Naive thymus-derived CD8-positive, alpha-beta T cell (primary cell): ENCODE measurements at regions not wholly inside any gene's neighbourhood (a gene's known extent, or its start where the extent isn't known, plus 50 kb on each side); places are given as distances from the start of the nearest gene placed in this dataset.

Source experiments
- ATAC-seq, 2 donors: fragments of 150-1000 bp; cut with Tn5 transposase in 1 of 2; sonication (Bioruptor Pico), chemical (Tn5 transposase) in 1 of 2; 1 replicate in 1 of 2; 2 replicates in 1 of 2; pipeline ENCODE4 v1.10.0; 2021; ENCODE audit warnings: mild to moderate bottlenecking in 2 of 2, moderate library complexity in 2 of 2
- POLR2A ChIA-PET: fragments of 350-600 bp; sonication (Branson Sonifier 250); formaldehyde crosslinking; loops from one replicate; lab custom pipeline; 2021; ENCODE audit warnings: antibody characterized with exemption; lab: Charles Lee
- DNase-seq, 10 donors: peaks; one replicate each; pipeline versions ENCODE4 v3.0.0 to v3.0.0-alpha.2; 2020 to 2022
- H3K27ac Mint-ChIP-seq, 10 donors: one replicate each; pipeline ENCODE4 v1.8.0; 2020 to 2022; ENCODE audit warnings: mild to moderate bottlenecking in 10 of 10, mixed read lengths in 10 of 10, moderate library complexity in 4 of 10, inconsistent platforms in 1 of 10
- H3K27me3 Mint-ChIP-seq, 5 donors: one replicate each; pipeline ENCODE4 v1.8.0; 2021 to 2022; ENCODE audit warnings: mixed read lengths in 5 of 5
- H3K36me3 Mint-ChIP-seq, 3 donors: one replicate each; pipeline ENCODE4 v1.8.0; 2020 to 2022; ENCODE audit warnings: mixed read lengths in 3 of 3, mild to moderate bottlenecking in 2 of 3, inconsistent platforms in 1 of 3
- H3K4me1 Mint-ChIP-seq, 4 donors: one replicate each; pipeline ENCODE4 v1.8.0; 2021 to 2022; ENCODE audit warnings: mixed read lengths in 4 of 4
- H3K4me3 Mint-ChIP-seq, 10 donors: one replicate each; pipeline ENCODE4 v1.8.0; 2020 to 2022; ENCODE audit warnings: mild to moderate bottlenecking in 10 of 10, mixed read lengths in 10 of 10, moderate library complexity in 6 of 10, inconsistent platforms in 1 of 10
- H3K9me3 Mint-ChIP-seq, 9 donors: one replicate each; pipeline ENCODE4 v1.8.0; 2020 to 2022; ENCODE audit warnings: mixed read lengths in 9 of 9, mild to moderate bottlenecking in 3 of 9, inconsistent platforms in 1 of 9, moderate library complexity in 1 of 9

DNA sequence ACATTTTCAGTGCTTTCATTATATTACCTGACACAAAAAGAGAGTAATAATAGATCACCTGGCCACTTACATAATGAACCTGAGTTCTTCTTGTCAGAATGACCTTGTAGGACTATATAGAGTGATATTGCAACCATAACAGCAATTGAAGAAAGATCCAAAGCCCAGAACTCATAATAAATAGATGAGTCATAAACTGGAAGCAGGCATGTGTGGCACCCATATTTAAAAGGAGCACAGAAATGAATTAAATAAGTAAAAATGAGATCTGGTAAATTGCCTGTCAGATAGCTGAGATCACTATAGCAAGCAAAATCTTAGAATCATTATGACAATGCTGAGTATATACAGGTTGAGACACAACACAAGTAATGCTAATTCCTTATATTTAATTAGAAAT is 331.8 kb downstream of the AASDHPPT start:
- Mint-ChIP-seq H3K27me3 (no peaks in the 10 kb centered on the region), H3K9me3 (peaks cover 0 to 8% (median 0%) of the 10 kb centered on the region in 9 donors), H3K27ac (no peak overlapping the region), H3K36me3 (no peaks in the 10 kb centered on the region), H3K4me1 (no peaks in the 10 kb centered on the region), H3K4me3 (no peak overlapping the region)
- ATAC-seq = no peak
- POLR2A ChIA-PET = no interaction called here
- no peak for DNase-seq

DNA sequence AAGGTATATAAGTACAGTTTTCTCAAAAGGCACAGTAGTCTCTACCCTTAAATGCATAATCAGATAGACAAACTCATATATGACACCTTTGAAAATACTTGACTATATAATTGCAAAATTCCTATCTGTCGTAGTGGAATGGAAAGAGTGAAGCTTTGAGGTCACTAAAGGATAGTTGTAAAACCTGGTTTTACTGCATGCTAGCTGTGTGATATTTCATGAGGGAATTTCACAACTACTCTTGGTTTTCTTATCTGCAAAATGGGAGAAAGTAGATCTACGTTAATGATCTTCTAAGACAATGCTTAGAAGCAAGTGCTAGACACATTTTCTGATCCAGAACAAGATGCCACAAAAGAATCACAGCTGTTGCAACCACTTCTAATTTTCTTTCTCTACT is 332.2 kb downstream of the AASDHPPT start:
- Mint-ChIP-seq H3K4me1 (no peaks in the 10 kb centered on the region), H3K36me3 (no peaks in the 10 kb centered on the region), H3K4me3 (no peak overlapping the region), H3K9me3 (peaks cover 0 to 8% (median 3%) of the 10 kb centered on the region in 9 donors), H3K27me3 (no peaks in the 10 kb centered on the region), H3K27ac (no peak overlapping the region)
- ATAC-seq (no peak), DNase-seq (no peak)
- POLR2A ChIA-PET = no interaction called here

DNA sequence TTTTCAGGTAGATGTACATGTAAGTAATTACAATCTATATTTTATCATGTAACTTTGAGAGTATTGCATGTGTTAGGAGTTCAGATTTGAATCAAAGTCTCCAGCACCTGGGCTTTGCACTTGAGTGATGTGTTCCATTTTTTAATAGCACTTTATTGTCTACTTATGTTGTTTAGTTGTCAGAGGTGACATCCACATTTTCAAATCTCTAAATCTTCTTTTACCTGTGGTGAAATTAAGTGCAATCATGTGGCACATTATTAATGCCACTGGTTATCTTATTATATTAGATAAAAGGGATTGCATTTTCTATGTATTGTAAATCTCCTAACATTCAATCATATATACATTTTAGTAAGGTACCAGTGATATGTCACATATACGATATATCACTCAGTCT is 333.4 kb downstream of the AASDHPPT start:
- Mint-ChIP-seq H3K27ac (no peak overlapping the region), H3K9me3 (peaks cover 0 to 10% (median 0%) of the 10 kb centered on the region in 9 donors), H3K4me1 (no peaks in the 10 kb centered on the region), H3K27me3 (no peaks in the 10 kb centered on the region), H3K4me3 (no peak overlapping the region), H3K36me3 (no peaks in the 10 kb centered on the region)
- DNase-seq (no peak), ATAC-seq (no peak)
- POLR2A ChIA-PET = no interaction called here

DNA sequence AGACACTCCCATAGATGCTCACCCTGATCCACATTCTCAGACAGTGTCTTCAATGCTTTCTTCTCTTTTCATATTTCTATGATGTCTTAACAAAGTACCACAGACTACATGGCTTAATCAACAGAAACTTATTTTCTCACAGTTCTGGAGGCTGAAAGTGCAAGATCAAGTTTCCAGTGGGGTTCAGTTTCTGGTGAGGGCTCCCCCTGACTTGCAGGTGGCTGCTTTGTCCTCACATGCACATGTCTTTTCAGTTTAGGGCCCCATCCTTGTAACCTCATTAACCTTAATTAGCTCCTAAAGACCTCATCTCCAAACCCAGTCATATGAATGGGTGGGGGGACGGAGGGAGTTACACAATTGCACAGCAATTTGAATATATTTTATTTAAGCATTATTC is 335.8 kb downstream of the AASDHPPT start:
- H3K36me3 Mint-ChIP-seq = no peaks in the 10 kb centered on the region
- POLR2A ChIA-PET = no interaction called here
- DNase-seq (no peak), ATAC-seq (no peak)
- no peaks in the 10 kb centered on the region for H3K27me3 Mint-ChIP-seq
- no peaks in the 10 kb centered on the region for H3K4me1 Mint-ChIP-seq
- H3K9me3 Mint-ChIP-seq = peaks cover 0 to 10% (median 0%) of the 10 kb centered on the region in 9 donors
- H3K27ac Mint-ChIP-seq = no peak overlapping the region
- no peak overlapping the region for H3K4me3 Mint-ChIP-seq

DNA sequence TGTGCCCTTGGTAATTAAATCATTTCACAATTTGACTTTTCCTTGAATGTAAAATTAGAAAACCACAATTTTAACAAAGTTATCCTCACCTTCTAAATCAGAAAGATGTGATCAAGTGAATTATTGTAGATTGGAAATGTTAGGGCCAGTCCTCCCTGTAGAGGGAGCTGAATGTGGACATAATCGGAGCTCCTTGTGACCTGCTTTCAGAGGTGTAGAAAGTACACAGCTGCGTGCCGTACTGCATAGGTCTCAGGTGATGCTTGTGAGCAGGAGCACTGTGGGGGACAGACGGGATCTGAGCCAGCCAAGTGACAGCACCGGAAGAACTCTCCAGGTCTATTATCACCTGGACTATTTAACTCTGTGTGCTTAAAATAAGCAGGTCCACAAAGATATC is 338.0 kb downstream of the AASDHPPT start:
- peaks cover 0 to 10% (median 2%) of the 10 kb centered on the region in 9 donors for H3K9me3 Mint-ChIP-seq
- H3K27ac Mint-ChIP-seq = no peak overlapping the region
- H3K27me3 Mint-ChIP-seq = no peaks in the 10 kb centered on the region
- DNase-seq (no peak), ATAC-seq (no peak)
- POLR2A ChIA-PET = no interaction called here
- H3K4me1 Mint-ChIP-seq = no peaks in the 10 kb centered on the region
- H3K36me3 Mint-ChIP-seq = no peaks in the 10 kb centered on the region
- no peak overlapping the region for H3K4me3 Mint-ChIP-seq

DNA sequence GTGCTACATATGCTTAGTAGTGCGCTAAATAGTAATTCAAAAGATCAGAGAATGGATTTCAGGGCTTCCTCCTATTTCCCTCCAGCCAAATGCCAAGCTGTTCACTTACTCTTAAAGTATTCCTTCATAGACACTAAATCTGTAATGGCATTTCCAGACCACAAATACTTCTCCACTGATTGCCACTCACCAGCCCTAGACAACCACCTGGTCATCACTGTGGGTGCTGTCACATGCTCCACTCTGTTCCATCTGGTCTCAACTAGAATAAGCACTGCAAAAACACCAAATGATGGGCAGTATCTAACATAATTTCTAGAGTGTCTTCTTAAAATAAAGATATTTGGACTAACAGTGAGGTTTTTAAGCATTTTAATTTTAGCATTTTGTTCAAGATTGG is 341.3 kb downstream of the AASDHPPT start:
- Mint-ChIP-seq H3K36me3 (no peaks in the 10 kb centered on the region), H3K4me3 (no peak overlapping the region), H3K27me3 (no peaks in the 10 kb centered on the region), H3K27ac (no peak overlapping the region), H3K4me1 (no peaks in the 10 kb centered on the region), H3K9me3 (peaks cover 0 to 10% (median 2%) of the 10 kb centered on the region in 9 donors)
- POLR2A ChIA-PET = no interaction called here
- ATAC-seq (no peak), DNase-seq (no peak)

DNA sequence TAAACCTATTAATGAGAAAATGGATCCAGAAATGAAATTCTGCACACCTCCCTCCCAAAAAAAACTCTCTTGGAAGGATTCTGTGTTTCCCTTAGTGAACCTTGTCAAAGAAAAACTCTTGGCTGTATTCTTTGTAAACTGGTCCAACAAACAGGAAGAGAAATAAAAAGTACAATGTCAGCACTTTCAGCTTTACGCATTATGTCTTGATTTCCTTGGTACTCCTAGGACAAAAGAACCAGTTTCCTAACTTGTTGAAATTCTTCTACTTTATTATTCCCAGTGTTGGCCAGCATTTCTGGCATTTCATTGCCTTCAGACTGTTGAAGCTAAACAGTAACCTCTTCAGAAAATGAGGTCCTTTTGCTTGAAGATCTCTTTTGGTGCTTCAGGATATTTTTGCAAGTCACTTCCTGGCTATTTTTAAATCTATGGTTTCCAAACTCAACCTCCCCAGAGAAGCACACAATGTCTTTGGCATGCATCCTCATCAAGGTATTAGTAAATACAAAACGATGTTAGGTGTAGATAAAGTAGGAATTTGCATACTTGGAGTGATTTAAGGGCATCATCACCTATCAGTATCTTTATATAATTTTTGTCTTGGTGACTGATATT is 342.7 kb downstream of the AASDHPPT start:
- DNase-seq (no peak), ATAC-seq (no peak)
- H3K36me3 Mint-ChIP-seq = no peaks in the 10 kb centered on the region
- H3K4me3 Mint-ChIP-seq = no peak overlapping the region
- POLR2A ChIA-PET = no interaction called here
- H3K27me3 Mint-ChIP-seq = no peaks in the 10 kb centered on the region
- no peak overlapping the region for H3K27ac Mint-ChIP-seq
- peaks cover 0 to 6% (median 2%) of the 10 kb centered on the region in 9 donors for H3K9me3 Mint-ChIP-seq
- H3K4me1 Mint-ChIP-seq = no peaks in the 10 kb centered on the region

DNA sequence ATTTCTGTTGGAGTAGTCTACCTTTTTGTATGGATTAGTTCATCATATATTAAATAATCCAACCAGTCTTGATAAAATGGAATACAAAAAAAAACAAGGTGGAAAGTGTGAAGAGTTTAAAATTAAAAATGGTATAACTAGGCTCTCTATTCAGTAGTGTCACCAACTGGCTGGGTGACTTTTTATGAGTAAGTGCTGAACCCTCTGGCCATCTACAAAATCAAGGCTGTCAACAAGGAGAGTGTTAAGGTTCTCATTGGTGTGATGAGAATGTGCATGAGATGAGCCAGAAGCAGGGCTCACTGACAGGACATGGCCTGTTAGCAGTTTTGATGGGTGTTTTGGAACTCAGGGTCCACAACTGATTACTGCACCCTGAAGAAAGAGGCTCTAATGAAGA is 343.2 kb downstream of the AASDHPPT start:
- POLR2A ChIA-PET = no interaction called here
- H3K9me3 Mint-ChIP-seq = peaks cover 0 to 6% (median 0%) of the 10 kb centered on the region in 9 donors
- H3K4me1 Mint-ChIP-seq = no peaks in the 10 kb centered on the region
- H3K4me3 Mint-ChIP-seq = no peak overlapping the region
- H3K27me3 Mint-ChIP-seq = no peaks in the 10 kb centered on the region
- no peak for ATAC-seq
- no peaks in the 10 kb centered on the region for H3K36me3 Mint-ChIP-seq
- no peak overlapping the region for H3K27ac Mint-ChIP-seq
- DNase-seq = no peak

DNA sequence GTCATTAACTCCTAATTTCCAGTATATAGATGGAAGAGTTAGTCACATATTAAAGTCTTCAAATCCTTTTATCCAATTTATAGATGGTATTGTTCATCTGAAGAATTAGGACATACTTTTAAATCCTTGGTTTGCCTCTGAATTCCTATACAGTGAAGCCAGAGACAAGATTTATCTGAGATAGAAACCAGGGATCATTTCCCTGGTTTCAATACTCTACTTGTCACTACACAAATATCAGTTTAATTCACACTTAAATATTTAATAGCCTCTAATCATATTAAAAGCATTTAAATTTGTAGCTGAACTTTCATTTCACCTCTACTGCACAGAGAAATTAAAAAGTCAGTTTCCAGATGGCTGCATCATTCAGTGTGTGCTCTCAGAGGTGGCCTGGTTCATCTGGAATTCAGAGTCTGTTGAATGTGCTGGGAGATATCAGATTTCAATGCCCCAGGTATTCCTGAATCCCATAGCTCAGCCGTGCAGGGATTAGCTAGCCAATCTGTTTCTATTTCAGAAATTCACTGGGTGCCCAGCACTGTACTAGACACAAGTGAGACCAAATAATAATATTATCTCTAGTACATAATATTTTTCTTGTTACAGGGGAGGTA is 344.3 kb downstream of the AASDHPPT start:
- Mint-ChIP-seq H3K27ac (no peak overlapping the region), H3K4me3 (no peak overlapping the region), H3K27me3 (no peaks in the 10 kb centered on the region), H3K36me3 (no peaks in the 10 kb centered on the region), H3K4me1 (no peaks in the 10 kb centered on the region), H3K9me3 (peaks cover 0 to 6% (median 0%) of the 10 kb centered on the region in 9 donors)
- no peak for ATAC-seq
- POLR2A ChIA-PET = no interaction called here
- DNase-seq = no peak

DNA sequence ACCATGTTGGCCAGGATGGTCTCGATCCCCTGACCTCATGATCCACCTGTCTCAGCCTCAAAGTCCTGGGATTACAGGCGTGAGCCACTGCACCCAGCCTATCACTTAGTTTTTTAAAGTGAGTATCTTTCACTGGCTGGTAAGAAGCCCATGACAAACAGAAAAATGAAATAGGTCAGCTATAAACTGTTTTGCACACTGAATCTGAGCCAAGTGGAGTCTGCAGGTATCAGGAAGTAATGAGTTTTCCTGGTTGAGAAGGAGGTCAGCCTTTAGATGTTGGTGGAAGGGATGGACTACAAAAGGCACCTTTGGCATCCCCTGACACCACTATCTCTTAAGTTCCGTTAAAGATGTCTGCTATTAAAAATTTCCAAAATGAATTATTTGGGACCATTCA is 345.1 kb downstream of the AASDHPPT start:
- H3K27me3 Mint-ChIP-seq = no peaks in the 10 kb centered on the region
- H3K27ac Mint-ChIP-seq = no peak overlapping the region
- peaks cover 0 to 6% (median 0%) of the 10 kb centered on the region in 9 donors for H3K9me3 Mint-ChIP-seq
- ATAC-seq (no peak), DNase-seq (no peak)
- no peaks in the 10 kb centered on the region for H3K4me1 Mint-ChIP-seq
- POLR2A ChIA-PET = no interaction called here
- H3K36me3 Mint-ChIP-seq = no peaks in the 10 kb centered on the region
- H3K4me3 Mint-ChIP-seq = no peak overlapping the region

DNA sequence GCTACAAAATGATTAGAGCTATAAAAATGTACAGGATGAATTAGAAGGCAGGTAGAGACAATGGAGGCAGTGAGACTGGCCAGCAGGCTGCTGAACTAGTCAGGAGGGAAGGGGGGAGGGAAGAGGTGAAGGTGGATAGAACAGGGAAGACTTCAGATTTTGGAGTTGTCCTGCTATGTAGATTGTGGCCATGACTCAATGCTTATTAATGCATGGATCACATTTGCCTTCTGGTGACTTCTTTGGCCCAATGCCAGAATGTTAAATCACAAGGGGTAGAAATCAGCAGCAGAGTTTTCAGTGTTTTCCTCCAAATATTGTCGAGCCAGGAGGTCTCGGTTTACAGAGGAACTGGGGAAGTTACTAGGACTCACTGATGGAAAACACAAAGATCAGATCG is 346.6 kb downstream of the AASDHPPT start:
- Mint-ChIP-seq H3K27ac (no peak overlapping the region), H3K9me3 (peaks cover 0 to 6% (median 0%) of the 10 kb centered on the region in 9 donors), H3K27me3 (no peaks in the 10 kb centered on the region), H3K4me1 (no peaks in the 10 kb centered on the region), H3K36me3 (no peaks in the 10 kb centered on the region), H3K4me3 (no peak overlapping the region)
- DNase-seq = no peak
- ATAC-seq = no peak
- POLR2A ChIA-PET = no interaction called here

DNA sequence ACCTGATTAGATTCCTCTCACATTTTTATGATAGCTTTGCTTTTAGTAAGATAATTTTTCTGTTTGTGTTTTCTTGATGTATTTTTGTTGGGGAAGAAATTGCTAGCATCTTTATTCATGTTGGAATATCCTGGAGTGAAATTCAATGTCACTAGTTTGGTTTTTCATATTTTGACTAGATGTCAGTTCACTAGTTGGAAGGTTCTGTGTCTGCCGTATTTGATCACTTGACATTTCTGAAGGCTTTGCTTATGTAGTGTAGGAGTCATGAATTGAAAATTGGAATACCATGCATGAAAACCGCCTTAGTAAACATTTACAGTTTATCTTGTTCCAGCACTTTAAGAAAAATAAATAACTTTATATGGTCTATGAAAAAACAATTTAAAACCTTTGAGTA is 348.4 kb downstream of the AASDHPPT start:
- no peaks in the 10 kb centered on the region for H3K4me1 Mint-ChIP-seq
- POLR2A ChIA-PET = no interaction called here
- H3K27me3 Mint-ChIP-seq = no peaks in the 10 kb centered on the region
- H3K27ac Mint-ChIP-seq = no peak overlapping the region
- no peak overlapping the region for H3K4me3 Mint-ChIP-seq
- H3K9me3 Mint-ChIP-seq = peaks cover 0 to 7% (median 0%) of the 10 kb centered on the region in 9 donors
- DNase-seq (no peak), ATAC-seq (no peak)
- no peaks in the 10 kb centered on the region for H3K36me3 Mint-ChIP-seq

DNA sequence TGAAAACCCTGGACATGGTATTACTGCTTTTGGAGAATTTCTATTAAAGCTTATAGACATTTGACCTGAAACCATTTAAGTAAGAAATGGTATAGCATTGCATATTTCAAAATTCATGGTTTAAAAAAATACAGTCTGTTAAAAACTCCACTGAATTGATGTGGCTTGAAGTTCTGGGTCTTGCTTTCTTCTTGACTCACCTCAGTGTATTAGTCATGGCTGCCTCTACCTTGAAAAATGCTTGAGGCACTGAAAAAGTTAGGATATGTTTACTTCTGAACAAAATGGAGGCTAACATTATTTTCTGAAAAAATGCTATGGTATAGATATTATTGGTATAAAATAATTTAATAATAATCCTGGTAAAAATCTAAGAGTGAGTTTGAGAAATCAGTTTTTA is 349.2 kb downstream of the AASDHPPT start:
- POLR2A ChIA-PET = no interaction called here
- no peak overlapping the region for H3K27ac Mint-ChIP-seq
- H3K4me3 Mint-ChIP-seq = no peak overlapping the region
- H3K27me3 Mint-ChIP-seq = no peaks in the 10 kb centered on the region
- H3K9me3 Mint-ChIP-seq = peaks cover 0 to 7% (median 0%) of the 10 kb centered on the region in 9 donors
- ATAC-seq (no peak), DNase-seq (no peak)
- no peaks in the 10 kb centered on the region for H3K4me1 Mint-ChIP-seq
- H3K36me3 Mint-ChIP-seq = no peaks in the 10 kb centered on the region

DNA sequence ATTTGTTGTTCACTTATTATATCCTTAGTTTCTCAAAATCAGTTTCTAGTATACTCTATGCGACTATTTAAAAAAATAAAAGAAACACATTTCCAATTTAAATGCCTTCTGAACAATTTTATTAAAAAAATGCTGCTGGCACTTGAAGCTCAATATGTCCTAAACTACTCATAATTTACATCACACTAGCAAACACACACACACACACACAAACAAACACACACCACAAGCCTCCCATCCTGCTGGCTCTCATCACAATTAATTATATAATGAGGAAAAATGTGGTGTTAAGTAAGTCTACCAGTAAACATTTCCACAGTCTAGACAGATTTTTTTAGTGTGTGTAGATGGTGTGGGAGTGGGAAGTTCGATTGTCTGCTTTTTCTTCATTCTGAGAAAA is 350.3 kb downstream of the AASDHPPT start:
- Mint-ChIP-seq H3K36me3 (no peaks in the 10 kb centered on the region), H3K9me3 (peaks cover 0 to 11% (median 0%) of the 10 kb centered on the region in 9 donors), H3K27me3 (no peaks in the 10 kb centered on the region), H3K4me3 (no peak overlapping the region), H3K4me1 (no peaks in the 10 kb centered on the region), H3K27ac (no peak overlapping the region)
- POLR2A ChIA-PET = no interaction called here
- DNase-seq (no peak), ATAC-seq (no peak)
